UCSD-AML1 (cell line): ENCODE measurements at regions not wholly inside any gene's neighbourhood (a gene's known extent, or its start where the extent isn't known, plus 50 kb on each side); places are given as distances from the start of the nearest gene placed in this dataset.

Experiments
- DNase-seq: peaks from one replicate; lab custom pipeline; 2025; ENCODE audit not compliant: unreplicated experiment; lab: John Stamatoyannopoulos, UW

DNA sequence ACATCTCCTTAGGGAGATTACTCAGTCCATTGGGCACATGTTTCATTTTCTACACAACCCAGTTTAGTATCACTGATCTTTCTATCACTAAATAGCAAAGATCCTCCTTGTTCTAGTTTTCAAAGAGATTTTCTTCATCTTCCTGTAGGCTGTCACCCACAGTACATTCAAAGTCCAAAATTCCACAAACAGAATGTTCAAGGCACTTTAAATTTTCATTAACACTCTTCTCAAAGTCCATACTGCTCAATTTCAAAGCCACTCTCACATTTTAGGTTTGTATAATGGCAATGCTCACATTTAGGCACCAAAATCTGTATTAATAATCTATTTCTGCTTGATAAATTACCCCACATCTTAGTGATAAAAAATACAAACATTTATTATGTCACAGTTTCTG lies 152.8 kb downstream of the FSIP2 start:
- no peak for DNase-seq

DNA sequence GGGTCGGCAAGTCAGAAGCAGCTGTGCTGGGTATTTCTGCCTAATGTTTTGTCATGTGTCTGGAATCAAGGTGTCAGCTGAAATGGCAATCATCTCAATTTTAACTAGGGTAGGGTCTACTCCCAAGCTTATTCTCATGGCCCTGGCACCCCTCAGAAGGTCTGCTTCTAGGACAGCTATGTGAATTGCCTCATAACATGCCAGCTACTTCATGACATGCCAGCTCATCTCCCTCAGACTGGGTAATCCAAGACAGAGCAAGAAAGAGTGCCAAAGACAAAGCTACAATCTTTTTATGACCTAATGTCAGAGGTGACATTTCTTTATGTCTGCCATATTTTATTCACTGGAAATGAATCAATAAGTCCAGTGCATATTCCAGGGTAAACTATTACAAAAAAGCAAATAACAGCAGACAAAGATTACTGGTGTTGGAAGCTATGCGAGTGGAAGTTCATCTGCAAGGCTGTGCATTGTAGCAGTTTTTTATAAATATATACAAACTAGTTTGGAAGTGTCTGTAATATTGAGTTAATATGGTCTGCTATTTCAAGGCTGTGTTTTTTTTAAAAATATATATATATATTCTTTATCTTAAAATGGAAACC lies 153.3 kb downstream of the FSIP2 start:
- no peak for DNase-seq

DNA sequence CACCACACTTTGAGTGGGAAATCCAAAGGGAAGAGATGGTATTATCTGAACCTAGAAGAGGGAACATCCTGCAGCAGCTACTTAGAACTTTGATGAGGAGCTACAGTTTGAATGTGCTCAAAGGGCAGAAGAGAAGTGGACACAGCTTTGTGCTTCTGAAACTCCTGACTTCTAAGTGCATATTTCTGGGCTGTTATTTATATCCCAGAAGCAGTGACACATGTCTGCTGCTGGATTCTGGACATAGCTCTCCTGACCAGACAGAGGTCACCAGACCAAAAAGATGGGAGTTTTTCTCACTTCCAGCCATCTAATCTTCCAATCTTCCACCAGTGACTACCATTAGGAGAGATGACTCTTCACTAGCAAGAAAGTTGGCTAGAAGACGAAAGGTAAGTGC lies 153.9 kb downstream of the FSIP2 start:
- no peak for DNase-seq

GRCh38 chr2:185894223-185894622 lies 155.6 kb downstream of the FSIP2 start:
- DNase-seq, result no peak

GRCh38 chr2:185895828-185896693 lies 157.5 kb downstream of the FSIP2 start:
- DNase-seq, result no peak

GRCh38 chr2:185899366-185899765 lies 160.8 kb downstream of the FSIP2 start:
- DNase-seq, result no peak

GRCh38 chr2:185919155-185919554 lies 180.6 kb downstream of the FSIP2 start:
- no peak for DNase-seq

DNA sequence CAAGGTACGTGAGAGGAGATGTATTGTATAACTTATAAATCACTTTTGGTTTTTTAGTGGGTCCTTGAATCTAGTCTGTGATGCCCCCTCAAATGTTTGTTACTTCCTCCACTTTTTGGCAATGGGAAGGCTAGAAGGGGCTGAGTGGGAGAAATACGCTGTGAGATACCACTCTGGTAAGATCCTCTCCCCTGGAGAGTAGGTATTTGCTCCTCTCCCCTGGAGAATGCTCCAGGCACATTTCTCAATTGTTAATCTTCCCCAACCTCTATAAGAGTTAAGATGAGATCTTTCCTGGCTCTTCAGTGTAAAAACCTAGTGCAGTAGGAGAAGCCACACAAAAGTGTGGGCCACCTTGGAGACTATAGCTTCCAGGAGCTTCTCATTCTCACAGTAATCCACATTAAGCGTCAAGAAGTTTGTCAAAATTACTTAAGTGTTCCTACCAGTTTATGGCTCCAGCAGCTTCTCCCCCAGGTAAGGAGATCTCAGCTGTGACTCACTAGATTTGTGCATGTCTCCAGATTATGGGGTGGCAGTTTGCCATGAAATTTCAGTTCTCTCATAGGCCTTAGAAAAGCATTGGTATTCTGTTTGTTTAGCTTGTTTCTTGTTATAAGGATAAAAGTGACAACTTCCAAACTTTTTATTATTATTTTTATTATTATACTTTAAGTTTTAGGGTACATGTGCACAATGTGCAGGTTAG lies 182.6 kb downstream of the FSIP2 start:
- DNase-seq, result no peak

GRCh38 chr2:185934232-185934631 lies 195.6 kb downstream of the FSIP2 start:
- no peak for DNase-seq

DNA sequence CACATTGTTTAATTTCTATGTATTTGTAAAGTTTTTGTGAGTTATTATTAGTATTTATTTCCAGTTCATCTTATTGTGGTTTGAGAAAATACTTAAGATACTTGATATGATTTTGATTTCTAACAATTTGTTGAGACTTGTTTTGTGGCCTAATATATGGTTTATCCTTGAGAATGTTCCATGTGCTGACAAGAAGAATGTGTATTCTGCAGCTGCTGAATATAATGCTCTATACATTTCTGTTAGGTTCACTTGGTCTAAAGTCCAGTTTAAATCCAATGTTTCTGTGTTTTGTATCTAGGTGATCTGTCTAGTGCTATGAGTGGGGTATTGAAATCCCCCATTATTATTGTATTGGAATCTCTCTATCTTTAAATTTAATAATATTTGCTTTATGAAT lies 201.3 kb downstream of the FSIP2 start:
- no peak for DNase-seq

- DNase-seq, result no peak
Observed at GRCh38 chr2:185942855-185943254, 204.3 kb downstream of the FSIP2 start.

- no peak for DNase-seq
Observed at GRCh38 chr2:185947722-185948121, 209.1 kb downstream of the FSIP2 start.

- no peak for DNase-seq
Observed at GRCh38 chr2:185952100-185952499, 213.5 kb downstream of the FSIP2 start.

DNA sequence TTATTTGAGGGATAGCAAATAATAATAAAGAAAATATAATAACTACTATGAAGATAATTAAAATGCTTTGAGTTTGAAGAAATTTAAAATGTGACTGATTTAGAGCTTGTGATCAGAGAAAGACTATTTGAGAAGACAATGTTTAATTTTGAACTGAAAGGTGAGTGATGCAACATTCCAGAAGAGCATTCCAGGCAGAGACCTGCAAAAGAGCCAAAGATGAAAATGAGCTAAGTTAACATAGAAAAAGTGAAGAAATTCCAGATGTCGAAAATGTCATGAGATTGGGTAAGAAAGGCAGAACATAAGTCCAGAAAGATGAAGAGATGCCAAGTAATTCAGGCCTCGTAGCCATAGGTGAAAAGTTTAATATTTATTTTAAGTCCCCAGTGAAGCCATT lies 215.8 kb downstream of the FSIP2 start:
- no peak for DNase-seq

- no peak for DNase-seq
Observed at GRCh38 chr2:185955050-185955449, 216.4 kb downstream of the FSIP2 start.

DNA sequence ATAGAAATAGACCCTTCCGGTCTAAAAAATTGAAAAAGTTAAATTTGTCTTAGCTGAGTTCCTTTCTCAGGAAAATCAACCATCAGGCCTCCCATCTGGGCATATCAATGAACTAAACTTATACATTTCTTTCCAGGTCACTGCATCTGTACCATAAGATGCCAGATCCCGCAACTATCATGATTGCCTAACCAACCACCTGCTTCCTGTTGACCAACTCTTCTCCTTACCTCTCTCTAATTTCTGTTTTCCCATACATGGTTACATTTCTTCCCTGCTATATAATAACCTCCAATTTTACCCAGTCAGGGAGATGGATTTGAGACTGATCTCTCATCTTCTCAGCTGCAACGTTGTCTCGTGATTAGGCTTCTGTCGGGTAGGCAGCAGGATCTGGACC lies 228.7 kb downstream of the FSIP2 start:
- DNase-seq, result no peak

GRCh38 chr2:185970148-185970852 lies 231.7 kb downstream of the FSIP2 start:
- no peak for DNase-seq

GRCh38 chr2:185978634-185979407 lies 240.2 kb downstream of the FSIP2 start:
- DNase-seq, result no peak

- DNase-seq, result no peak
Observed at GRCh38 chr2:185979546-185980071, 241.0 kb downstream of the FSIP2 start.

DNA sequence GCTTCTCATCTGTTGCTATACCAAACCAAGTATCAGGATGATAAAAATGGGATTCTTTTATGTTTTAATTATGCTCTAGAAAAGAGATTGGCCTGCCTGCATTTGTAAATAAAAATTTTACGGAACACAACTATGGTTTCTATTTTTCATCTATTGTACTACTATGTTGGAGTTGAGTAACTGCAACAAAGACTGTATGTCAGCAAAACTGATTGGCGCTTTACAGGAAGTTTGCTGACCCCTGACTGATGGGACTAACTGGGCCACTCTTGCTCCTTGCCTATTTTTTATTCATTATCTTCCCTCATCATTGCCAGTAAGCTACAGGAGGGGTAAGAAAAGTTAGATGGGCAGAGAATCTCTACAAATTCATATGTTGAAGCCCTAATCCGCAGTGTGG lies 242.3 kb downstream of the FSIP2 start:
- DNase-seq, result no peak
